ENCODE measurements at regions not wholly inside any gene's neighbourhood (a gene's known extent, or its start where the extent isn't known, plus 50 kb on each side); places are given as distances from the start of the nearest gene placed in this dataset.
"Not testable (repeated sequence)": the region's sequence is repeated elsewhere in the genome, so short reads cannot be mapped to it uniquely, and the experiment has no call there.

- TF ChIP-seq CTCF (IDR thresholded peaks at IDR 0.05); SMC3 (IDR thresholded peaks at IDR 0.05); E2F6 (IDR thresholded peaks at IDR 0.05; ENCODE audit: borderline replicate concordance, low read depth); RNF2 (IDR thresholded peaks at IDR 0.05; ENCODE audit: borderline replicate concordance, low read depth); EP300 (IDR thresholded peaks at IDR 0.05): not testable (repeated sequence)
- TF ChIP-seq, protein P1, sequence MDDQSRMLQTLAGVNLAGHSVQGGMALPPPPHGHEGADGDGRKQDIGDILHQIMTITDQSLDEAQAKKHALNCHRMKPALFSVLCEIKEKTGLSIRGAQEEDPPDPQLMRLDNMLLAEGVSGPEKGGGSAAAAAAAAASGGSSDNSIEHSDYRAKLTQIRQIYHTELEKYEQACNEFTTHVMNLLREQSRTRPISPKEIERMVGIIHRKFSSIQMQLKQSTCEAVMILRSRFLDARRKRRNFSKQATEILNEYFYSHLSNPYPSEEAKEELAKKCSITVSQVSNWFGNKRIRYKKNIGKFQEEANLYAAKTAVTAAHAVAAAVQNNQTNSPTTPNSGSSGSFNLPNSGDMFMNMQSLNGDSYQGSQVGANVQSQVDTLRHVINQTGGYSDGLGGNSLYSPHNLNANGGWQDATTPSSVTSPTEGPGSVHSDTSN (IDR thresholded peaks at IDR 0.05): not testable (repeated sequence)
These were observed 66.2 kb upstream of the MED13 start for GRCh38 chr17:62131271-62131670.

Data from A549 (cell line).